ENCODE measurements at regions not wholly inside any gene's neighbourhood (a gene's known extent, or its start where the extent isn't known, plus 50 kb on each side); places are given as distances from the start of the nearest gene placed in this dataset.

DNA sequence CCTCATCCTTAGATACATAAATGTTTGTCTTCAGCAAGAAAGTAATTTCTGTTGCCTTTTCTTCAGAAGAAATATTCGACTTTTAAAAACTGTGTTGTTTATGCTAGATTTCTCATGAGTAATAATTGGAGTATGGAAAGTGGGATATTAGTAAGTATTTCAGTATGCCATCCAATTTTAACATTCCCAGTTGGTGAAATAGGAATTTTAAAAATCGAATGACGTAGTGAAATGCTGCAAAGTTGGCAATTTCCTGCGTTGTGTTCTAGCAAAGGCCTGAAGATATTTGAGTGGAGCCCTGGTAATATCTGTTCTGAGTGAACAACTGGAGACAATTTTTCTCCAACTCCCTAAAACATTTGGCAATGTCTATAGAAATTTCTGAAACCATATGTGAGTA is 190.1 kb downstream of the ZNF330 start:
- Histone ChIP-seq H3K9ac (ENCODE audit: low read depth in 1 of 2, low read length in 2 of 2) (no peak overlapping the region), H3K36me3 (ENCODE audit: control insufficient read depth in 4 of 4, insufficient read depth in 3 of 4, low read depth in 1 of 4, low read length in 3 of 4) (no peaks in the 10 kb centered on the region), H3K4me1 (ENCODE audit: control insufficient read depth in 4 of 4, insufficient read depth in 4 of 4, low read length in 3 of 4) (no peaks in the 10 kb centered on the region), H3K27me3 (ENCODE audit: control insufficient read depth in 4 of 4, insufficient read depth in 4 of 4, low read length in 3 of 4) (no peaks in the 10 kb centered on the region), H3K4me3 (ENCODE audit: low read depth in 1 of 3, low read length in 3 of 3) (no peak overlapping the region), H3K27ac (ENCODE audit: low read depth in 1 of 2, low read length in 2 of 2) (no peak overlapping the region), H3K9me3 (ENCODE audit: control insufficient read depth in 4 of 4, low read length in 3 of 4) (no peaks in the 10 kb centered on the region)
- no peak for DNase-seq (ENCODE audit: low spot score)
- 79% methylated on average over 4 of the region's 4 CpGs for WGBS
- TF ChIP-seq JUND (IDR thresholded peaks at IDR 0.05) (no peak), RXRA (IDR thresholded peaks at IDR 0.05) (no peak), HNF4A (conservative IDR thresholded peaks at IDR 0.05) (no peak), SP1 (IDR thresholded peaks at IDR 0.05) (no peak), FOXA1 (IDR thresholded peaks at IDR 0.05) (no peak), NR2F2 (IDR thresholded peaks at IDR 0.05) (no peak), FOXA2 (IDR thresholded peaks at IDR 0.05) (no peak), RAD21 (IDR thresholded peaks at IDR 0.05) (no peak)
- TF ChIP-seq, protein P1, sequence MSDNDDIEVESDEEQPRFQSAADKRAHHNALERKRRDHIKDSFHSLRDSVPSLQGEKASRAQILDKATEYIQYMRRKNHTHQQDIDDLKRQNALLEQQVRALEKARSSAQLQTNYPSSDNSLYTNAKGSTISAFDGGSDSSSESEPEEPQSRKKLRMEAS (IDR thresholded peaks at IDR 0.05), result no peak
- TF ChIP-seq, protein P2, sequence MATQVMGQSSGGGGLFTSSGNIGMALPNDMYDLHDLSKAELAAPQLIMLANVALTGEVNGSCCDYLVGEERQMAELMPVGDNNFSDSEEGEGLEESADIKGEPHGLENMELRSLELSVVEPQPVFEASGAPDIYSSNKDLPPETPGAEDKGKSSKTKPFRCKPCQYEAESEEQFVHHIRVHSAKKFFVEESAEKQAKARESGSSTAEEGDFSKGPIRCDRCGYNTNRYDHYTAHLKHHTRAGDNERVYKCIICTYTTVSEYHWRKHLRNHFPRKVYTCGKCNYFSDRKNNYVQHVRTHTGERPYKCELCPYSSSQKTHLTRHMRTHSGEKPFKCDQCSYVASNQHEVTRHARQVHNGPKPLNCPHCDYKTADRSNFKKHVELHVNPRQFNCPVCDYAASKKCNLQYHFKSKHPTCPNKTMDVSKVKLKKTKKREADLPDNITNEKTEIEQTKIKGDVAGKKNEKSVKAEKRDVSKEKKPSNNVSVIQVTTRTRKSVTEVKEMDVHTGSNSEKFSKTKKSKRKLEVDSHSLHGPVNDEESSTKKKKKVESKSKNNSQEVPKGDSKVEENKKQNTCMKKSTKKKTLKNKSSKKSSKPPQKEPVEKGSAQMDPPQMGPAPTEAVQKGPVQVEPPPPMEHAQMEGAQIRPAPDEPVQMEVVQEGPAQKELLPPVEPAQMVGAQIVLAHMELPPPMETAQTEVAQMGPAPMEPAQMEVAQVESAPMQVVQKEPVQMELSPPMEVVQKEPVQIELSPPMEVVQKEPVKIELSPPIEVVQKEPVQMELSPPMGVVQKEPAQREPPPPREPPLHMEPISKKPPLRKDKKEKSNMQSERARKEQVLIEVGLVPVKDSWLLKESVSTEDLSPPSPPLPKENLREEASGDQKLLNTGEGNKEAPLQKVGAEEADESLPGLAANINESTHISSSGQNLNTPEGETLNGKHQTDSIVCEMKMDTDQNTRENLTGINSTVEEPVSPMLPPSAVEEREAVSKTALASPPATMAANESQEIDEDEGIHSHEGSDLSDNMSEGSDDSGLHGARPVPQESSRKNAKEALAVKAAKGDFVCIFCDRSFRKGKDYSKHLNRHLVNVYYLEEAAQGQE (IDR thresholded peaks at IDR 0.05), result no peak
- TF ChIP-seq, protein P3, sequence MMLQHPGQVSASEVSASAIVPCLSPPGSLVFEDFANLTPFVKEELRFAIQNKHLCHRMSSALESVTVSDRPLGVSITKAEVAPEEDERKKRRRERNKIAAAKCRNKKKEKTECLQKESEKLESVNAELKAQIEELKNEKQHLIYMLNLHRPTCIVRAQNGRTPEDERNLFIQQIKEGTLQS (IDR thresholded peaks at IDR 0.05), result no peak

DNA sequence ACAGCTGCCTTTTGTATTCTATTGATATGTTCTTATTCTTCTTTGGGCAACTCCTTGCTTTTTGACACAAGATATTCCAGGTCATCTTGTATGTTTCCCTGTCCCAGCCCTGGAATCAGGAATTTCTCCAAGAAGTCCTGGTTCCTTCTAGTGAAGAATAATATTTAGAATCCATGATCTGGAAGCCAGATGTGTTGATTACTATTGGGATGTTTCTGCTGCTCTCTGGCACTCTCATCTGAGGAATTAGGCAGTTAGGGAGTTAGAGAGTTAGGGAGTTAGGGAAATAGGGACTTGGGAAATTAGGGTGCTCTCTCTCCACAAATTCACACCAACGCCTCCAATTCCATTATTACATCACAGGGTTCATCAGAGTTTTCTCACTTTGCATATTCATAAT is 191.2 kb downstream of the ZNF330 start:
- DNase-seq (ENCODE audit: low spot score), result no peak
- TF ChIP-seq NR2F2 (IDR thresholded peaks at IDR 0.05) (no peak), FOXA2 (IDR thresholded peaks at IDR 0.05) (no peak), GABPA (IDR thresholded peaks at IDR 0.05 in 1 of 2, conservative IDR thresholded peaks at IDR 0.05 in 1 of 2) (no peak), TAF1 (conservative IDR thresholded peaks at IDR 0.05) (no peak), FOXA1 (IDR thresholded peaks at IDR 0.05) (no peak), SP1 (IDR thresholded peaks at IDR 0.05) (no peak), JUND (IDR thresholded peaks at IDR 0.05) (no peak), RAD21 (IDR thresholded peaks at IDR 0.05) (no peak)
- TF ChIP-seq, protein P1 (IDR thresholded peaks at IDR 0.05), result no peak
- TF ChIP-seq, protein P4, sequence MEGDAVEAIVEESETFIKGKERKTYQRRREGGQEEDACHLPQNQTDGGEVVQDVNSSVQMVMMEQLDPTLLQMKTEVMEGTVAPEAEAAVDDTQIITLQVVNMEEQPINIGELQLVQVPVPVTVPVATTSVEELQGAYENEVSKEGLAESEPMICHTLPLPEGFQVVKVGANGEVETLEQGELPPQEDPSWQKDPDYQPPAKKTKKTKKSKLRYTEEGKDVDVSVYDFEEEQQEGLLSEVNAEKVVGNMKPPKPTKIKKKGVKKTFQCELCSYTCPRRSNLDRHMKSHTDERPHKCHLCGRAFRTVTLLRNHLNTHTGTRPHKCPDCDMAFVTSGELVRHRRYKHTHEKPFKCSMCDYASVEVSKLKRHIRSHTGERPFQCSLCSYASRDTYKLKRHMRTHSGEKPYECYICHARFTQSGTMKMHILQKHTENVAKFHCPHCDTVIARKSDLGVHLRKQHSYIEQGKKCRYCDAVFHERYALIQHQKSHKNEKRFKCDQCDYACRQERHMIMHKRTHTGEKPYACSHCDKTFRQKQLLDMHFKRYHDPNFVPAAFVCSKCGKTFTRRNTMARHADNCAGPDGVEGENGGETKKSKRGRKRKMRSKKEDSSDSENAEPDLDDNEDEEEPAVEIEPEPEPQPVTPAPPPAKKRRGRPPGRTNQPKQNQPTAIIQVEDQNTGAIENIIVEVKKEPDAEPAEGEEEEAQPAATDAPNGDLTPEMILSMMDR (IDR thresholded peaks at IDR 0.05; ENCODE audit: low read depth, low read length, missing input control), result no peak
- Histone ChIP-seq H3K27ac (ENCODE audit: low read depth in 1 of 2, low read length in 2 of 2) (no peak overlapping the region), H3K9ac (ENCODE audit: low read depth in 1 of 2, low read length in 2 of 2) (no peak overlapping the region), H3K36me3 (ENCODE audit: control insufficient read depth in 4 of 4, insufficient read depth in 3 of 4, low read depth in 1 of 4, low read length in 3 of 4) (no peaks in the 10 kb centered on the region), H3K4me3 (ENCODE audit: low read depth in 1 of 3, low read length in 3 of 3) (no peak overlapping the region), H3K27me3 (ENCODE audit: control insufficient read depth in 4 of 4, insufficient read depth in 4 of 4, low read length in 3 of 4) (no peaks in the 10 kb centered on the region), H3K9me3 (ENCODE audit: control insufficient read depth in 4 of 4, low read length in 3 of 4) (no peaks in the 10 kb centered on the region), H3K4me1 (ENCODE audit: control insufficient read depth in 4 of 4, insufficient read depth in 4 of 4, low read length in 3 of 4) (no peaks in the 10 kb centered on the region)
- WGBS, result 91% methylated on average over 1 of the region's 1 CpG
